NT2/D1 (cell line): ENCODE measurements at regions not wholly inside any gene's neighbourhood (a gene's known extent, or its start where the extent isn't known, plus 50 kb on each side); places are given as distances from the start of the nearest gene placed in this dataset.

Experiments used
- SUZ12 ChIP-seq: IDR thresholded peaks from 2 replicates; pipeline ENCODE4 v1.6.1; 2011; ENCODE audit not compliant: insufficient read length, insufficient read depth; ENCODE audit errors: extremely low read depth
- YY1 ChIP-seq: IDR thresholded peaks from 2 replicates; pipeline ENCODE4 v1.6.1; 2011; ENCODE audit not compliant: insufficient read length, insufficient read depth
- ZNF274 ChIP-seq: IDR thresholded peaks from 2 replicates; pipeline ENCODE4 v1.6.1; 2011; ENCODE audit warnings: mild to moderate bottlenecking, low read depth, low read length

DNA sequence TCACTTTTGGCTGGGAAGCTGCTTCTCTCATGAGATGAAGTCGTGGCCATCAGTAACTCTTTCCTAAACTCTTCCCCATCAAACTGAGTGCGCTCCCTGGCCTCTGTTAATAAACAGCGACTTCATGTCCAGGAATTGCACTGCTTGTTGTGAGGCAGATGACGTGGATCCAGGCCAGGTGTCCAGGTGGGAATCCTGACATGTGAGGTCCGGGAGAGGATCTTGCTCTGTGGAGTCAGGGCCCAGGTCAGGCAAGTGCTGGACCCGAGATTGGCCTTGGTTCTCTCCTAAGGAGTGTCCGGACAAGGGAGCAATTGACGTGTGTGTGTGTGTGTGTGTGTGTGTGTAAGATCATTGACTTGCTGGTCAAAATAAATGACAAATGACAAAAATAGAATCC, 362.7 kb downstream of the GLRX3 start:
- TF ChIP-seq ZNF274, result no peak
- TF ChIP-seq YY1, result no peak
- no peak for TF ChIP-seq SUZ12
